Glutamatergic neuron (in vitro differentiated cells): ENCODE measurements at regions not wholly inside any gene's neighbourhood (a gene's known extent, or its start where the extent isn't known, plus 50 kb on each side); places are given as distances from the start of the nearest gene placed in this dataset.

ENCODE experiments used
- DNase-seq: peaks from one replicate; pipeline ENCODE4 v3.0.0; 2022
- H3K27ac Mint-ChIP-seq: one replicate; pipeline ENCODE4 v1.8.0; 2020; ENCODE audit warnings: mild to moderate bottlenecking, mixed read lengths, inconsistent platforms; ENCODE audit not compliant: unreplicated experiment
- H3K27me3 Mint-ChIP-seq: one replicate; pipeline ENCODE4 v1.8.0; 2020; ENCODE audit warnings: mild to moderate bottlenecking, moderate library complexity, mixed read lengths, inconsistent platforms; ENCODE audit not compliant: unreplicated experiment
- H3K36me3 Mint-ChIP-seq: one replicate; pipeline ENCODE4 v1.8.0; 2020; ENCODE audit warnings: mild to moderate bottlenecking, mixed read lengths, inconsistent platforms; ENCODE audit not compliant: unreplicated experiment
- H3K4me1 Mint-ChIP-seq: one replicate; pipeline ENCODE4 v1.8.0; 2020; ENCODE audit warnings: mild to moderate bottlenecking, low read depth, mixed read lengths, inconsistent platforms; ENCODE audit not compliant: unreplicated experiment
- H3K4me3 Mint-ChIP-seq: one replicate; pipeline ENCODE4 v1.8.0; 2020; ENCODE audit warnings: mild to moderate bottlenecking, mixed read lengths, inconsistent platforms; ENCODE audit not compliant: unreplicated experiment
- H3K9me3 Mint-ChIP-seq: one replicate; pipeline ENCODE4 v1.8.0; 2020; ENCODE audit warnings: mild to moderate bottlenecking, moderate library complexity, mixed read lengths, inconsistent platforms; ENCODE audit not compliant: unreplicated experiment
- TF ChIP-seq, protein P1 (sequence below): fragments of 200-600 bp; sonication (generic); IDR thresholded peaks from one replicate; pipeline ENCODE4 v1.5.0; 2021; ENCODE audit not compliant: partially characterized antibody, unreplicated experiment

DNA sequence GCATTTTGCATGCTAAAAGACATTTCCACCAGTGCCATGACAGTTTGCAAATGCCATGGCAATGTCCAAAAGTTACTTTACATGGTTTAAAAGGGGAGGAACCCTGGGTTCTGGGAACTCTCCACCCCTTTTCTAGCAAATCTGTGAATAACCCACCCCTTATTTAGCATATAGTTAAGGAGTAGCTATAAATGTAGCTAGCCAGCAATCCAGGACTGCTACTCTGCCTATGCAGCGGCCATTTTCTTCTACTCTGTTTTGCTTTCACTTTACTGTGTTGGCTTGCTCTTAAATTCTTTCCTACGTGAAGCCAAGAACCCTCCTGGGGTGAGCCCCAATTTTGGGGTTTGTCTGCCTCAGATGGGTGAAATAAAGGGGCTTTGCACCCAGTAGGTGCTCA lies 141.0 kb downstream of the PTPN11 start:
- Mint-ChIP-seq H3K9me3 (peaks cover 1% of the 10 kb centered on the region), H3K27ac (no peak overlapping the region), H3K4me3 (no peak overlapping the region), H3K27me3 (no peaks in the 10 kb centered on the region), H3K36me3 (no peaks in the 10 kb centered on the region), H3K4me1 (peaks cover 7% of the 10 kb centered on the region)
- TF ChIP-seq, protein P1, sequence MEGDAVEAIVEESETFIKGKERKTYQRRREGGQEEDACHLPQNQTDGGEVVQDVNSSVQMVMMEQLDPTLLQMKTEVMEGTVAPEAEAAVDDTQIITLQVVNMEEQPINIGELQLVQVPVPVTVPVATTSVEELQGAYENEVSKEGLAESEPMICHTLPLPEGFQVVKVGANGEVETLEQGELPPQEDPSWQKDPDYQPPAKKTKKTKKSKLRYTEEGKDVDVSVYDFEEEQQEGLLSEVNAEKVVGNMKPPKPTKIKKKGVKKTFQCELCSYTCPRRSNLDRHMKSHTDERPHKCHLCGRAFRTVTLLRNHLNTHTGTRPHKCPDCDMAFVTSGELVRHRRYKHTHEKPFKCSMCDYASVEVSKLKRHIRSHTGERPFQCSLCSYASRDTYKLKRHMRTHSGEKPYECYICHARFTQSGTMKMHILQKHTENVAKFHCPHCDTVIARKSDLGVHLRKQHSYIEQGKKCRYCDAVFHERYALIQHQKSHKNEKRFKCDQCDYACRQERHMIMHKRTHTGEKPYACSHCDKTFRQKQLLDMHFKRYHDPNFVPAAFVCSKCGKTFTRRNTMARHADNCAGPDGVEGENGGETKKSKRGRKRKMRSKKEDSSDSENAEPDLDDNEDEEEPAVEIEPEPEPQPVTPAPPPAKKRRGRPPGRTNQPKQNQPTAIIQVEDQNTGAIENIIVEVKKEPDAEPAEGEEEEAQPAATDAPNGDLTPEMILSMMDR, result no peak
- no peak for DNase-seq

DNA sequence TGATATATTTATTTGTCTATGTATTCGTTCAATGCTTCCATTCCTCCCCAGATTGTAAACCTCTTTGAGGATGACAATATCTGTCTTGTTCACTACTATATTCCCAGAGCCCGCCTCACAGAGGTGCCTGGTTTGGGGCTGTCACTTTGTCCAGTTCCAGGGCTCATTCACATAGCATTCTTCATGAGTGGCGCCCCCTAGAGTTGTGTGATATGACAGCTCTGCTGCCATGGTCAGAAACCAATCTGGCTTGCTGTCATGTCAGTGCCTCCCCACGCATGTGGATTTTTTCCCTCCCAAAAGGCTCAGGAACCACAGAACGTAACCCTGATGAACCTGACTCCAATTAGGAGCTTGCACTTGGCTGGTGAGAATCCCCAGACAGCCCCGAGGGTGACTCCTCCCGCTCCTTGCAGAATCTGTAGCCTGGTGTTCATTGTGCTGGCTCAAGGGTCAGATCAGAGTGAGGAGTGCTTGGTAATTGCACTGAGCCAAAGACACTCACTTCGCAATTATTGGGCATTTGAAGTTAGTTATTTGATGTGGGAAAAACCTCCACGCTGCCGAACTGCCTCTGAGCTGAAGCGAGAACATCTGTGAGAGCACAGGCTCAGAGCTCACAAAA lies 145.5 kb downstream of the PTPN11 start:
- TF ChIP-seq, protein P1, result peak; percentile 21
- no peaks in the 10 kb centered on the region for H3K4me1 Mint-ChIP-seq
- H3K9me3 Mint-ChIP-seq, result peaks cover 1% of the 10 kb centered on the region
- H3K27me3 Mint-ChIP-seq, result no peaks in the 10 kb centered on the region
- H3K4me3 Mint-ChIP-seq, result no peak overlapping the region
- no peaks in the 10 kb centered on the region for H3K36me3 Mint-ChIP-seq
- no peak overlapping the region for H3K27ac Mint-ChIP-seq
- DNase-seq, result no peak

DNA sequence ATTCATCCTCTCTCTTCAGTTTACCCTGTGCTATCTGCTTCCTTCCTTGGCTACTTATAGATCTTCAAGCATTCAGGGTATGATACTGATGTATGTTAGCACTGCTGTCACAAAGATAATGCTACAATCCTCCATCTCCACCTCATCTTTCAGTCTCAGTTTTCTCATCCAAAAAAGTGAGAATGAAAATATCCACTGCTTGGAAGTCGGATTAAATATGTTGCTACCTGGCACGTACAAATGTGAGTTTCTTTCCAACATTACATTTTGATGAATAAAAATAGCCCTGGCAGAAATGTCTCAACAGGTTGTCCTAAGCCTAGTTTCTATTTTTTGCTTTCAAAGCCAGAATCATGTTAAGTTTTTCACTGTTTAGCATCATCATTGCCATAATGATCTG lies 149.9 kb downstream of the PTPN11 start:
- Mint-ChIP-seq H3K4me3 (no peak overlapping the region), H3K9me3 (no peaks in the 10 kb centered on the region), H3K4me1 (no peaks in the 10 kb centered on the region), H3K36me3 (no peaks in the 10 kb centered on the region), H3K27ac (no peak overlapping the region), H3K27me3 (no peaks in the 10 kb centered on the region)
- TF ChIP-seq, protein P1, result no peak
- DNase-seq, result no peak

DNA sequence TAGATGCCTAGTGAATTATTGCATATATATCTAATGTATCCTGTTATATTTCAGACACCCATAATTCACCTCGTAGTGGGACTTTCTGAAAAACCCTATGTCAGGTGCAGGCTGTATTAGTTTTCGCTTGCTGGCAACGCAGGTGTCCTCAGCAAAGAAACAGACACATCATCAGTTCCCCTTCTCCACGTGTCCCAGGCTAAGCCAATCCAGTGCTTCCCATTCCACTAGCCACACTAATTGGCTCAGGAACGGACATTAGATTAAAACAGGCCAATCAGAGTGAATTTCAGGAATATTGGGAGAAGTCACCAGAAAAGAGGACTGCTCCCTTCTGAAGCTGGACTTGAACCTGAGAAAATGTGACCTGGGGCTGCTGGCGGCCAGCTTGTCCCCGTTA lies 151.3 kb downstream of the PTPN11 start:
- H3K9me3 Mint-ChIP-seq, result no peaks in the 10 kb centered on the region
- H3K27ac Mint-ChIP-seq, result no peak overlapping the region
- no peak overlapping the region for H3K4me3 Mint-ChIP-seq
- TF ChIP-seq, protein P1, result no peak
- H3K4me1 Mint-ChIP-seq, result no peaks in the 10 kb centered on the region
- H3K36me3 Mint-ChIP-seq, result no peaks in the 10 kb centered on the region
- DNase-seq, result no peak
- no peaks in the 10 kb centered on the region for H3K27me3 Mint-ChIP-seq

DNA sequence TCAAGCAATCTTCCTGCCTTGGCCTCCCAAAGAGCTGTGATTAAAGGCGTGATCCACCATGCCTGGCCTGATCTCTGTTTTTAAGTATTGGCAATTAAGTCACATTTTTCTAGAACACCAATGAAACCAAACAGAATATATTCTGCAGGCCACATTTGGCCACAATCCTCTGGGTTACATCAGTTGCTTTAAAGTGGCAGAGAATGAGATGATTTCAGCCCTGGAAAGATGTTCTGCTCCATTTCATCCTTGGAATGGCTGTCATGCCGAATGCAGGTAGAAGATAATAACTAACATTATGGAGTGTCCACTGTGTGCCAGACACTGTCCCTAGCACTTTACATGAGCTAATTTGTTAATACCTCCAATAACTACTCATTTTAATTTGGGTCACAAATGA lies 154.4 kb downstream of the PTPN11 start:
- DNase-seq, result no peak
- Mint-ChIP-seq H3K27ac (no peak overlapping the region), H3K27me3 (peaks cover 9% of the 10 kb centered on the region), H3K4me3 (no peak overlapping the region), H3K9me3 (no peaks in the 10 kb centered on the region), H3K36me3 (no peaks in the 10 kb centered on the region), H3K4me1 (no peaks in the 10 kb centered on the region)
- TF ChIP-seq, protein P1, result no peak
